ENCODE measurements at regions not wholly inside any gene's neighbourhood (a gene's known extent, or its start where the extent isn't known, plus 50 kb on each side); places are given as distances from the start of the nearest gene placed in this dataset.
"Not testable (repeated sequence)": the region's sequence is repeated elsewhere in the genome, so short reads cannot be mapped to it uniquely, and the experiment has no call there.

DNA sequence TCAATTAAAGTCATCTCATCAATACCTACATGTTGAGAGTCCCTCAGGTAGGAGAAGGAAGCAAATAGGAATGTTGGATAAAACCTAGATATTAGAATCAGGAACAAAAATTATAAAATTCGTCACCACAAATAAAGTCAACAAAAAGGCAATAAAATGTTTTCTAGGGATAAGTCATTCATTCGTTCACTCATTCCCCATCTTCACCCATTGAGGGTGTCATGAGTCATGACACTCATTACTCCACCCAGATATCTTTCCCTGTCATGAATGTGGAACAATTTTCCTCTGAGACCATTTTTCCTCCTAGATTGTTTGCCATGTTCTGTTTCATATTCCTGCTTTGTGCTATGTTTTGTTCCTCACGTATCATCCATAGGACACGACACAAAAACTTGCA lies 50.9 kb upstream of the OLIG3 start:
- Mint-ChIP-seq H3K27ac (no peak overlapping the region), H3K4me1 (ENCODE audit: low read depth) (peaks cover 8% of the 10 kb centered on the region), H3K27me3 (ENCODE audit: insufficient read depth) (peaks cover 8% of the 10 kb centered on the region), H3K4me3 (no peak overlapping the region), H3K36me3 (ENCODE audit: low read depth) (no peaks in the 10 kb centered on the region), H3K9me3 (peaks cover 8% of the 10 kb centered on the region)
- intact Hi-C loops (cut with micrococcal nuclease) = no loop called here
- DNase-seq (ENCODE audit: low spot score) = no peak

DNA sequence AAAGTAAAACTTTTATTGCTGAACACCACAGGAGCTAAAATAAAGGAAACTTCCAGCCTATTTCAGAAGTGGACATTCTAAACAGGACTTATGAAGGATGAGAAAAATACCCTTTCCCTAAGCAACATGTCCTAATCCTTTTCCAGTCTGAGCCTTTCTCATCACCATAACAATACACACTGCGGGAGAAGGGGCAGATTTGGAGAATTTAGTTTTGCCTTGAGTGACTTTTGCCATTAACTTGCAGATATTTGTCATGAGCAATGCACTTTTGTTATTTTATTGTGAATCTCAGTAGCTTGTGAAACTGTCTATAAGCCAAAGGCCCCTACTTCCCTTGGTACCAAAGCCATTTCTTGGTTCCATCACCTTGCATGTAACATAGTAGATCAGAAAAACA lies 53.0 kb upstream of the OLIG3 start:
- no peaks in the 10 kb centered on the region for H3K36me3 Mint-ChIP-seq (ENCODE audit: low read depth)
- H3K27ac Mint-ChIP-seq = no peak overlapping the region
- intact Hi-C loops (cut with micrococcal nuclease) = no loop called here
- H3K27me3 Mint-ChIP-seq (ENCODE audit: insufficient read depth) = peaks cover 13% of the 10 kb centered on the region
- H3K9me3 Mint-ChIP-seq = peaks cover under 1% of the 10 kb centered on the region
- no peak overlapping the region for H3K4me3 Mint-ChIP-seq
- DNase-seq (ENCODE audit: low spot score) = no peak
- H3K4me1 Mint-ChIP-seq (ENCODE audit: low read depth) = peaks cover 8% of the 10 kb centered on the region

DNA sequence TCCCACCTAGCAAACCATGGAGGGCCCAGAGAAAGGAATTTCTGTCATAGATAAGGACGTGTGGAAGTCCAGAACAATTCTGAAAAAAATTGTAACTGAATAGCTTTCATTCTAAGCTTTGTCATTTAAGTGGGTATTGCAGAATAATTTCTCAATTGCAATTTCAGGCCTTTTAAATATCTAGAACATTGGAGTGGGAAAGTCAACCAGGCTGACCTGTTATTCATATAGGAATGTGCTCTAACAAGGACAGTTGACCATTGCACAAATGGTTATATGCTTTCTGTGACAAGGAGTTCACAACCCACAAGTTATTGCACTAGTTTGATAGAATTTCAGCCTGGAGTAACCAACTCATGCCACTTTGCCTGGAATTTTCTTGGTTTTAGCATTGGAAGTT lies 53.4 kb upstream of the OLIG3 start:
- no peak overlapping the region for H3K27ac Mint-ChIP-seq

DNA sequence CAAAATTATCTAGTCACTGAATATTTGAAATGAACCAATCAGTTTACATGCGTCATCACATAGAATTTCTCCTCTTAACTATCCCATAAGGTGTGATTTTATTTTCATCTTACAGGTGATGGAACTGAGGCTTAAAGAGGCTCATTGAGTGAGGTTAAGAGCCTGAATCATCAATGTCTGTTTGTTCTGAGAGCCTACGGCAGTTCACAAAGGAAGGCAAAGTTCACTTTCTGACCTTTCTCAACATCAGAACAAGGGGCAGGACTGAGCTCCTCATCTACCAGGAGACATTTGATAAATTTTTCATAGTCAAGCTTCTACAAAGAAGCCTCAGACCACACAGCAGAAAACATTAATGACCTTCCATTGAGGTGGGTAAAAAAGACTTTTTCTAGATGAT lies 54.9 kb upstream of the OLIG3 start:
- Mint-ChIP-seq H3K27ac (no peak overlapping the region), H3K36me3 (ENCODE audit: low read depth) (no peaks in the 10 kb centered on the region), H3K9me3 (no peaks in the 10 kb centered on the region), H3K27me3 (ENCODE audit: insufficient read depth) (peaks cover 11% of the 10 kb centered on the region), H3K4me1 (ENCODE audit: low read depth) (no peaks in the 10 kb centered on the region), H3K4me3 (no peak overlapping the region)
- DNase-seq (ENCODE audit: low spot score) = no peak
- intact Hi-C loops (cut with micrococcal nuclease) = no loop called here

More for the DNA sequence above, 53.4 kb upstream of the OLIG3 start:
- peaks cover 13% of the 10 kb centered on the region for H3K27me3 Mint-ChIP-seq (ENCODE audit: insufficient read depth)
- H3K4me1 Mint-ChIP-seq (ENCODE audit: low read depth) = peaks cover 6% of the 10 kb centered on the region
- H3K36me3 Mint-ChIP-seq (ENCODE audit: low read depth) = no peaks in the 10 kb centered on the region
- no peak for DNase-seq (ENCODE audit: low spot score)
- no peak overlapping the region for H3K4me3 Mint-ChIP-seq
- intact Hi-C loops (cut with micrococcal nuclease) = no loop called here
- no peaks in the 10 kb centered on the region for H3K9me3 Mint-ChIP-seq

DNA sequence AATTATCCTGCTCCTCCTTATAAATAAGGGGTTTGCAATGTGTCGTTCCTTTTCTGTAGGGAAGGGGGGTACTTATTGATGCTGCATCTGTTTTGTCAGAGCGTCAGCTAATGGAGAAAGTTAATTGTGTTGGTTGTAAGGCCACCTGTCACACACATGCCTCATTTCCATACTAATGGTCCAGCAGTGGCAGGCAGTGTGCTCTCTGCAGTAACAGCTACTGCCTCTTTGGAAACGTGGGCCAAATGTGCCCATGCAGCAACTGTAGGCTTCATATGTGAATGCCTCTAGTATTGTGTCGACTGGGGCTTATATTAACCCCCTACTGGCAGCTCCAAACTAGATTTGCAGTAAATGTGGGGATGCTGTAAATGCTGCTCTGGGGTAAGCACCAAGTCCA lies 56.3 kb upstream of the OLIG3 start:
- H3K4me1 Mint-ChIP-seq (ENCODE audit: low read depth) = no peaks in the 10 kb centered on the region
- no peak overlapping the region for H3K4me3 Mint-ChIP-seq
- no peak for DNase-seq (ENCODE audit: low spot score)
- H3K27ac Mint-ChIP-seq = no peak overlapping the region
- H3K36me3 Mint-ChIP-seq (ENCODE audit: low read depth) = no peaks in the 10 kb centered on the region
- intact Hi-C loops (cut with micrococcal nuclease) = no loop called here
- H3K27me3 Mint-ChIP-seq (ENCODE audit: insufficient read depth) = peaks cover 11% of the 10 kb centered on the region
- H3K9me3 Mint-ChIP-seq = no peaks in the 10 kb centered on the region

DNA sequence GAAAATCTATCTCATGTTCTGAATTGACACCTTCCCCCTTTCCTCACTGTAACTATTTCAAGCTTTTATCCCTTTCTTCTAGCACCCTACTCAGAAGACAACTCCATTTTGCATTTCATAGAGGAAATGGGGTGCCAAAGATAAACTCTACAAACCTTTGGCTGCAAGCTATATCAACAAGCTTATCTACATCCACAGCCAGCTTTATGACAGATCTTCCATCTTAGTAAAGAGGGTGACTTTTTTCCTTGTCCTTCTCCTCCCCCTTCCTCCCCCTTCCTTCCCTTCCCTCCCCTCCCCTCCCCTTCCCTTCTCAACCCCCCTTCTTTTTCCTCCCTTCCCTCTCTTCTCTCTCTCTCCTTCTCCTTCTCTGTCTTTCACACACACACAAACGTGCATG lies 58.0 kb upstream of the OLIG3 start:
- Mint-ChIP-seq H3K36me3 (ENCODE audit: low read depth) (no peaks in the 10 kb centered on the region), H3K27me3 (ENCODE audit: insufficient read depth) (peaks cover 13% of the 10 kb centered on the region), H3K27ac (no peak overlapping the region), H3K4me3 (no peak overlapping the region), H3K9me3 (no peaks in the 10 kb centered on the region), H3K4me1 (ENCODE audit: low read depth) (no peaks in the 10 kb centered on the region)
- intact Hi-C loops (cut with micrococcal nuclease) = no loop called here
- DNase-seq (ENCODE audit: low spot score) = no peak

DNA sequence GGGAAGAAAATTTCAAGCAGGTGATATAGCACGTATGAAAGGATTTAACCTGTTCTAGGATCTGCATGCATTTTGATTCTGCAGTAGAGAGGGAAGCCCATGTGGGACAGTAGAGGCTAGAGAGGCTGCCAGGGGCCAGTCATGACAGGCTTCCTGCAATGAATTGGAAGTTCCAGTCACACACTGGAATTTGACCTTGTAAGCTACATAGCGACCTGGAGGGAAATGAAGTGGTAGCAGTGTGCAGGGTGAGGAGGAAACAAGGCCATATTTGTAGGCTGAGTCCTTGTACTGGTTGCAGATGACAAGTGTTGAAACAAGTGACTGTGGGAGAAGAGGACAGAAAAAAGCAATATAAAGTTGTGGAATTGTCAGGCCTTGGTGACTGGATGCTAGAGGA lies 58.6 kb upstream of the OLIG3 start:
- H3K9me3 Mint-ChIP-seq = no peaks in the 10 kb centered on the region
- H3K36me3 Mint-ChIP-seq (ENCODE audit: low read depth) = no peaks in the 10 kb centered on the region
- H3K27ac Mint-ChIP-seq = no peak overlapping the region
- intact Hi-C loops (cut with micrococcal nuclease) = no loop called here
- no peaks in the 10 kb centered on the region for H3K4me1 Mint-ChIP-seq (ENCODE audit: low read depth)
- no peak overlapping the region for H3K4me3 Mint-ChIP-seq
- no peak for DNase-seq (ENCODE audit: low spot score)
- H3K27me3 Mint-ChIP-seq (ENCODE audit: insufficient read depth) = peaks cover 13% of the 10 kb centered on the region

DNA sequence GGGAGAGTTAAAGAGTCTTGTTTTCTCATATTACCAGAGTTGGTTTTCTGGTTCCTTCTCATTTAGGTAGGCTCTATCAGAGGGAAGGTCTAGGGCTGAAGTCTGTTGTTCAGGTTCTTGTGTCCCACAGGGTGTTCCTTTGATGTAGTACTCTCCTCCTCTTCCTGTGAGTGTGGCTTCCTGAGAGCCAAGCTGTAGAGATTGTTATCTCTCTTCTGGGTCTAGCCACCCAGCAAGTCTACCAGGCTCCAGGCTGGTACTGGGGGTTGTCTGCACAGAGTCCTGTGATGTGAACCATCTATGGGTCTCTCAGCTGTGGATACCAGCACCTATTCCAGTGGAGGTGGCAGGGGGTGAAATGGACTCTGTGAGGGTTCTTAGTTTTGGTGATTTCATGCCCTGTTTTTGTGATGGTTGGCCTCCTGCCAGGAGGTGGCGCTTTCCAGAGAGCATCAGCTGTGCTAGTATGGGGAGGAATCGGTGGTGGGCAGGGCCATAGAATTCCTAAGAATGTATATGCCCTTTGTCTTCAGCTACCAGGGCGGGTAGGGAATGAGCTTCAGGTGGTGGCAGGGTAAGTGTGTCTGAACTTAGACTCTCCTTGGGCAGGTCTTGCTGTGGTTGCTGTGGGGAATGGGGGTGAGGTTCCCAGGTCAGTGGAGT lies 65.5 kb upstream of the OLIG3 start:
- H3K27me3 Mint-ChIP-seq (ENCODE audit: insufficient read depth); intact Hi-C loops (cut with micrococcal nuclease); H3K27ac Mint-ChIP-seq; H3K36me3 Mint-ChIP-seq (ENCODE audit: low read depth): not testable (repeated sequence)
- DNase-seq (ENCODE audit: low spot score) = peak; percentile 9
- peaks cover 13% of the 10 kb centered on the region for H3K9me3 Mint-ChIP-seq
- H3K4me1 Mint-ChIP-seq (ENCODE audit: low read depth) = peaks cover 17% of the 10 kb centered on the region
- peak overlapping the region; percentile 6 for H3K4me3 Mint-ChIP-seq

DNA sequence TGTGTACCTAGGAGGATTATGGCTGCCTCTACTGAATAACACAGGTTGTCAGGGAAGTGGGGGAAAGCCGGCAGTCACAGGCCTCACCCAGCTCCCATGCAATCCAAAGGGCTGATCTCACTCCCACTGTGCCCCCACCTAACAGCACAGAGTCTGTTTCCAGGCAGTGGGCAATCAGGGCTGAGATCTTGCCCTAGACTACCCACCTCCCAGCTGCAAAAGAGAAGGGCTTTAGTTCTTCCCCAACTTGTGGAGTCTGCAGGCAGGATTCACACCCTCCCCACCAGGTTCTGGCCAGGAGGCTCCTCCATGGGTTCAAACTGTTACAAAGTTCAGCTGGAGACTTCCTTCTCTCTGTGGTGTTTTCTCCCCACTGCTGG lies 66.0 kb upstream of the OLIG3 start:
- Mint-ChIP-seq H3K27me3 (ENCODE audit: insufficient read depth) (peaks cover 7% of the 10 kb centered on the region), H3K4me1 (ENCODE audit: low read depth) (peaks cover 17% of the 10 kb centered on the region), H3K27ac (no peak overlapping the region), H3K9me3 (peaks cover 14% of the 10 kb centered on the region), H3K4me3 (no peak overlapping the region), H3K36me3 (ENCODE audit: low read depth) (peaks cover 4% of the 10 kb centered on the region)
- DNase-seq (ENCODE audit: low spot score) = no peak
- intact Hi-C loops (cut with micrococcal nuclease) = no loop called here

DNA sequence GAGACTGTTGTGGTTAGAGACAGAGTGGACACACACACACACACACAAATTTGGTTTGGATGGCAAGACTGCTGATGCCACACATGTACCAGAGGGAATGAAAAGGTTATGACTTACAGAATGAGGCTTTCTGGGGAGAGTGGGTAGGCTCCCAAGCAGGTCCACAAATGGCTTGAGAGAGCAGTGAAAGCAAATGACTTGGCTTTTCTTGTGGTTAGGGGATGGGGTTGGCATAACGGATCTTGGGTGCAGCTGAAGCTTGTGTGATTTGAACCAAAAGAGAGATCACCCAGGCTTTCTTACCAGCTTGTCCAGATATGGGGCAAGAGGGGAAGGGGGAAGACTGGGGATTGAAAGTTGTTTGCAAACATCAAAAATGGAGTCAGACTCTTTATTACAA lies 73.9 kb upstream of the OLIG3 start:
- no peak for DNase-seq (ENCODE audit: low spot score)
- H3K27me3 Mint-ChIP-seq (ENCODE audit: insufficient read depth) = peaks cover 33% of the 10 kb centered on the region
- no peaks in the 10 kb centered on the region for H3K4me1 Mint-ChIP-seq (ENCODE audit: low read depth)
- H3K4me3 Mint-ChIP-seq = no peak overlapping the region
- no peak overlapping the region for H3K27ac Mint-ChIP-seq
- no peaks in the 10 kb centered on the region for H3K36me3 Mint-ChIP-seq (ENCODE audit: low read depth)
- intact Hi-C loops (cut with micrococcal nuclease) = no loop called here
- peaks cover 4% of the 10 kb centered on the region for H3K9me3 Mint-ChIP-seq

DNA sequence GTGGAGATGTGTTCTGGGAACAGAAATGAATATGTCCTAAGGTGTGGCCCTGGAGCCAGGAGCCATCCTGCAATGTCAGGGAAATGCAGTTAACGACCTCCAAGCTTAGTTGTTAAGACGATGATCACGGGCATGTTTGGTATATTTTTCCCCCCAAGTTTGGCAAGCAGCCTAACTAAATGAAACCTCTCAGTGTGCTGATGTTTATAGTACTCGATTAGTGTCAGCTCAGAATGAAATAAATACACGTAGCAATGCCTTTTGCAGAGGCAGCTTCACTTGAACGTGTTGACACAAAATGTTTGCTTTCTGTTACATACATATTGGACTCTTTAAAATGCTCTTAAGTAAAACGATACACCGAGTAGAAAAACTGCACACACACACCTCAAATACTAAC lies 76.2 kb upstream of the OLIG3 start:
- Mint-ChIP-seq H3K9me3 (no peaks in the 10 kb centered on the region), H3K4me3 (no peak overlapping the region), H3K4me1 (ENCODE audit: low read depth) (no peaks in the 10 kb centered on the region), H3K36me3 (ENCODE audit: low read depth) (no peaks in the 10 kb centered on the region), H3K27ac (no peak overlapping the region), H3K27me3 (ENCODE audit: insufficient read depth) (peaks cover 49% of the 10 kb centered on the region)
- intact Hi-C loops (cut with micrococcal nuclease) = no loop called here
- no peak for DNase-seq (ENCODE audit: low spot score)

DNA sequence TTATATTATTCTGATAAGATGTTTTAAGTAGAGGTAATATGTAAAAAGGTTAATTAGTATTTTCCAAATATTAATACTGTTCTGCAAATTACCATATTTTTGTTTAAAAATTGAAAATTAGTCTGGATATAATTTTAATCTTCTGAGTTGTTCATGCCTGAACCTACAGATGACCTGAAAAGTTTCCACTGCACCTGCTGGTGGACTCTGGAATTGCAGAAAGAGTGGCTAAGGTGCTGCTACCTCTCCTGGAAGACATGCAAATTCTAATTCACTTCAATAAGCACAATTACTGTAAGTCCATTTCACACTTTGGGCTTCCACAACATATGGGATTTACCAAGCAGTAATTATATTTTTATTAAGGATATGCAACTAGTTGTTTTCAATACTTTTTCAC lies 77.7 kb upstream of the OLIG3 start:
- H3K4me1 Mint-ChIP-seq (ENCODE audit: low read depth) = no peaks in the 10 kb centered on the region
- H3K36me3 Mint-ChIP-seq (ENCODE audit: low read depth) = no peaks in the 10 kb centered on the region
- H3K4me3 Mint-ChIP-seq = no peak overlapping the region
- H3K27ac Mint-ChIP-seq = no peak overlapping the region
- intact Hi-C loops (cut with micrococcal nuclease) = no loop called here
- no peaks in the 10 kb centered on the region for H3K9me3 Mint-ChIP-seq
- peak; percentile 22 for DNase-seq (ENCODE audit: low spot score)
- peaks cover 56% of the 10 kb centered on the region for H3K27me3 Mint-ChIP-seq (ENCODE audit: insufficient read depth)

DNA sequence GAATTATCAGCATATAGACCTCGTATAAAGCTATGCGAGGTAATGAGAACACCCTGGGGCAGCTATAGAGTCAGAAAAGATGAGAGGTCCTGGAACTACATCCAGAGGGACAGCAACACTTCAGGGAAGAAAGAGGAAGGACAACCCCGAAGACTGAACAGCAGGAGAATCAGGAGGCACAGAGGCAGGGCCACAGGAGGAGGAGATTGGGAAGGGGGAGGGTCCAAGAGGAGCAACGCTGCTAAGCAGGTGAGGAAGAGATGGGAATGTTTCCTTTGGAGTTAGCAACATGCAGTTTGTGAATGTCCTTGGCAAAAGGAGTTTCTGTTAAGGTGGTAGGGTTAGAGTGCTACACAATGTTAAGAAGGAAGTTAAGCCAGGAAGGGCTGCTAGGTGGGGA lies 79.5 kb upstream of the OLIG3 start:
- Mint-ChIP-seq H3K4me1 (ENCODE audit: low read depth) (no peaks in the 10 kb centered on the region), H3K27ac (no peak overlapping the region), H3K36me3 (ENCODE audit: low read depth) (no peaks in the 10 kb centered on the region), H3K9me3 (no peaks in the 10 kb centered on the region), H3K27me3 (ENCODE audit: insufficient read depth) (peaks cover 44% of the 10 kb centered on the region), H3K4me3 (no peak overlapping the region)
- DNase-seq (ENCODE audit: low spot score) = no peak
- intact Hi-C loops (cut with micrococcal nuclease) = no loop called here

DNA sequence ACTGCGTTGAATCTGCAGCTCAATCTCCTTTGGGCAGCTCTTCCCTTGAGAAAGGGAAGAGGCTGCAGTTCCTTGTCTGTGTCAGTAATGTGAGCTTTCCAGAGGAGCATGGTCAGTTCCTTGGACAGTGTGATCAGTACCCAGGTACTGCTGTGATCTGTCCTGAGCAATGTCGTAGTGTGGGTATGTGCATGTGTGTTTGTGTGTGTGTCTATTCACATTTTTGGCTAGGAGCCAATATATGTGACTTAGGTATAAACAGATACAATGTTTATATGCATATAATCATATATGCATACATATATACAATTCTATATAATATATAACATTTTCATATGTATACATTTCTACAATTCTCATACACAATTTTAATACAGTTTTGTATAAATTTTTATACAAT lies 85.4 kb upstream of the OLIG3 start:
- Mint-ChIP-seq H3K4me3 (no peak overlapping the region), H3K9me3 (no peaks in the 10 kb centered on the region), H3K27me3 (ENCODE audit: insufficient read depth) (peaks cover 22% of the 10 kb centered on the region), H3K27ac (no peak overlapping the region), H3K4me1 (ENCODE audit: low read depth) (no peaks in the 10 kb centered on the region), H3K36me3 (ENCODE audit: low read depth) (no peaks in the 10 kb centered on the region)
- no peak for DNase-seq (ENCODE audit: low spot score)
- intact Hi-C loops (cut with micrococcal nuclease) = no loop called here
